Astrocyte of the spinal cord (primary cell): ENCODE measurements at regions not wholly inside any gene's neighbourhood (a gene's known extent, or its start where the extent isn't known, plus 50 kb on each side); places are given as distances from the start of the nearest gene placed in this dataset.

Experiments
- DNase-seq: peaks from one replicate; pipeline ENCODE4 v3.0.0; 2011; ENCODE audit warnings: low read depth, low spot score
- H3K4me3 ChIP-seq: 2 replicates; pipeline ENCODE4 v1.5.1; 2011; ENCODE audit warnings: low read depth, mild to moderate bottlenecking, low read length, moderate library complexity
- in situ Hi-C: cut with HindIII; loops from 2 replicates; pipeline ENCODE4 v1.10.0; 2017; ENCODE audit warnings: low sequenced_read_pairs
- TF ChIP-seq, protein P1 (sequence below): IDR thresholded peaks from 2 replicates; pipeline ENCODE4 v1.5.1; 2012; ENCODE audit warnings: low read depth, mild to moderate bottlenecking, low read length, inconsistent platforms

DNA sequence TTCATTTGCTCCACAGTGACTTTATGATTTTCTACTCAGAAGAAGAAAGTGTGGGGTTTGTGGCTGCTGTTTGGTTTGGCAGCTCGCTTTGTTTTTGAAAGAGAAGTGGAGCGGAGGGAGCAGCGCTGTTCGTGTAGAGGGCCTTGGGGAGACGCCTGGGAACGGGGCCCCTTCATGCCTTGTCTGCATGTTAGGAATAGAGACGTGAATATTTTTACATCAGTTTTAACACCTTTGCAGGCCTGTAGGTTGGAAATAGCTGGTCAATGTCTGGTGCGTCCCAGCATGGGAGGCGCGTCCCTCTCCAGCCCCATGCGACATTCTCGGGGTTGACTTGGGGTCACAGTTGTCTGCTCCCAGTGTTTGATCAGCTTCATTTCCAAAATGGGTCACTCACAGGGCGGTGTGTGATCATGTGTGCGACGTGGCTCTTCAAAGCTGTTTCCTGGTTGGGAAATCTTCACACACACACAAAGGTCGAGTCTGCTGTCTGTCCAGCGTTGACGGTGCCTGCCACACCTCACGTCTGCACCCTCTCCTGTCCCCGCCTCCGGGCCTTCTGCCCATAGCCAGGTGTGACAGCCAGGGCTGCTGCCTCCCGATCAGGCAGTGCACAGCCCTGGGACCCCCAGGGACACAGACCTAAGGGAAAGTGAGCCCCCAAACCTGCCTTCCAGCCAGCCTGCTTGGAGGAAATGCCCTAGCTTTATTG is 149.2 kb downstream of the PSMG1 start:
- in situ Hi-C loops, result no loop called here
- DNase-seq, result peak; percentile 36
- TF ChIP-seq, protein P1, sequence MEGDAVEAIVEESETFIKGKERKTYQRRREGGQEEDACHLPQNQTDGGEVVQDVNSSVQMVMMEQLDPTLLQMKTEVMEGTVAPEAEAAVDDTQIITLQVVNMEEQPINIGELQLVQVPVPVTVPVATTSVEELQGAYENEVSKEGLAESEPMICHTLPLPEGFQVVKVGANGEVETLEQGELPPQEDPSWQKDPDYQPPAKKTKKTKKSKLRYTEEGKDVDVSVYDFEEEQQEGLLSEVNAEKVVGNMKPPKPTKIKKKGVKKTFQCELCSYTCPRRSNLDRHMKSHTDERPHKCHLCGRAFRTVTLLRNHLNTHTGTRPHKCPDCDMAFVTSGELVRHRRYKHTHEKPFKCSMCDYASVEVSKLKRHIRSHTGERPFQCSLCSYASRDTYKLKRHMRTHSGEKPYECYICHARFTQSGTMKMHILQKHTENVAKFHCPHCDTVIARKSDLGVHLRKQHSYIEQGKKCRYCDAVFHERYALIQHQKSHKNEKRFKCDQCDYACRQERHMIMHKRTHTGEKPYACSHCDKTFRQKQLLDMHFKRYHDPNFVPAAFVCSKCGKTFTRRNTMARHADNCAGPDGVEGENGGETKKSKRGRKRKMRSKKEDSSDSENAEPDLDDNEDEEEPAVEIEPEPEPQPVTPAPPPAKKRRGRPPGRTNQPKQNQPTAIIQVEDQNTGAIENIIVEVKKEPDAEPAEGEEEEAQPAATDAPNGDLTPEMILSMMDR, result no peak
- H3K4me3 ChIP-seq, result no peak overlapping the region

DNA sequence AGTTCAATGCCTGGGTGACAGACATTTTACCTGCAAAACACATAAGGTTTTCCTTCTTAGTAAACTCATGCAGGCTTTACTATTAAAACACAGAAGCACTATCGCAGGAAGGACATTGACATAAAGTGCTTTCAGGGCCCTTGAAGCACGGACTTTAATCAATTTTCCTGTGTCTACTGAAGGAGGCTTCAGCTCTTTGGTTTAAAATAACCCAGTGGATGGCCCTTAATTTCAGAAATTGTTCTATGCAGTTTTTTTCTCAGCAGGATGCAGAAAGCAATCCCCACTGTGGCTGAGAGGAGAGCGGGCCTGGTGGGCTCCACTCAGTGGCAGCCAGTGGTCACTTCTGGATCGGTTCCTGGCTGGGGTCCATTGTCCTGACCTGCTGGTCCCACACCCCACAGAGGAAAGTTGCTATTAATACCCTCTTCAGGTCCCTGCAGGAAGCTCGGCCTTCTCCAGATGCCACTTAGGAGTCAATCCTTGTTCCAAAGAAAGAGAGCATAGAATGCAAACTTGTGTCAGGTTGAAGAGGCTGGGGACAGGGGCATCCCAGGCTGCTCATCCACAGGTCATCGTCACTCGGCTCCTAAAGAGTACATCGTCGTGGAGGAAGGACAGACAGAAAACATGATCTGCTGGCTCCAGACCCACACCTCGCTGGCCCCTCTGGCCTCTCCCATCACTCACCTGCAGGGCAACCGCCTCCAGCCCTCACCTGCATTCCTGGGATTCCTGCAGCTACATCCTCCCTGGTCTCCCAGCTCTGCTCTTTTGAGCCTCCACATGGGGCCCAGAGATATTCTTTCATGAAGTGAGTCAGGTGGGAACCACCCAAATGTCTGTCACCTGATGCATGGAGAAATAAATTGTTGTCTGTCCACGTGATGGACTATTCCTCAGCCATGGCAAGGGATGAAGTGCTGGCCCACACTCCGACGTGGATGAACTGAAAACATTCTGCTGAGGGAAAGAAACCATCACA is 153.1 kb downstream of the PSMG1 start:
- TF ChIP-seq, protein P1, result no peak
- no peak overlapping the region for H3K4me3 ChIP-seq
- no peak for DNase-seq
- in situ Hi-C loops, result no loop called here

DNA sequence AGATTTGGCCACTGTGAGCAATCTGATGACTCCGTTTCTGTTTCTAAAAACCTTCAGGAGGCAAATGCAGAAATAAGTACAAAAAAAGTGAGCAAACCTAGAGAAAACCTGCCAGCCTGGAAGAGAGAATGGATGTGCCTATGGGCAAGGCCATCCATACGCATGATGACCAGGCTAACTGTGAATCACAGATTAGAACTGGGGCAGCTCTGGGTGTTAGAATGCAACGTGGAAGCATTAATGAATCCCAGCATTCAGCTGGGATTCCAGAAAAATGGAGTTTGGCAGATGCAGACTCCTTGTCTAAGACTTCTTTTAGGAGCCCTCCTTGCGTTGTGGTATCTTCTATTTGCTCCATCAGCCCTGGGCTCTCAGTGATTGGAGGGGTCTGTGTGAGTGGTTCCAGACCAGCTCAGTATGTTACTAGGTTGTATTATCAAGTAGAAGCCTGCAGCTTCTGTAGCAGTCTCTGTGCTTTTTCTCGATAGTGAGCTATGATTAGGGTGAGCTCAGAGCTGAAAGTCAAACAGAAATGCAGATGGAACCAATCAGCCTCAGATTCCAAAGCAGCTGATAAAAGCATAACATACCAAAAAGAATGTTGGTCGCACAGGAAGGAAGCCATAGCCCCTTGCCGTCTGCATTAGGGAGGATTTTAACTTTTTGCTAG is 154.0 kb downstream of the PSMG1 start:
- H3K4me3 ChIP-seq, result no peak overlapping the region
- TF ChIP-seq, protein P1, result no peak
- in situ Hi-C loops, result no loop called here
- peak; percentile 25 for DNase-seq

DNA sequence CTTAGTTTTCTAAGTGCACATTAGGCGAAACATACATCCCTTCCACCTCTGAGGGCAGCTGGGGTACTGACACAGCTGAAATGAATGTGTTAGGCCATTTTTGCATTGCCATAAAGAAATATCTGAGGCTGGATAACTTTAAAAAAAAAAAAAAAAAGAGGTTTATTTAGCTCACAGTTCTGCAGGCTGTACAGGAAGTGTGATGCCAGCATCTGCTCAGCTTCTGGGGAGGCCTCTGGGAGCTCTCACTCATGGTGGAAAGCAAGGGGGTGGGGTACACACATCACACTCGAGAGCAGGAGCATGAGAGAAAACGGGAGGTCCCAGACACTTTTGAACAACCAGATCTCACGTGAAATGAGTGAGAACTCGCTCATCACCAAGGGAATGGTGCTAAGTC is 158.1 kb downstream of the PSMG1 start:
- in situ Hi-C loops, result no loop called here
- DNase-seq, result no peak
- TF ChIP-seq, protein P1, result no peak
- no peak overlapping the region for H3K4me3 ChIP-seq

DNA sequence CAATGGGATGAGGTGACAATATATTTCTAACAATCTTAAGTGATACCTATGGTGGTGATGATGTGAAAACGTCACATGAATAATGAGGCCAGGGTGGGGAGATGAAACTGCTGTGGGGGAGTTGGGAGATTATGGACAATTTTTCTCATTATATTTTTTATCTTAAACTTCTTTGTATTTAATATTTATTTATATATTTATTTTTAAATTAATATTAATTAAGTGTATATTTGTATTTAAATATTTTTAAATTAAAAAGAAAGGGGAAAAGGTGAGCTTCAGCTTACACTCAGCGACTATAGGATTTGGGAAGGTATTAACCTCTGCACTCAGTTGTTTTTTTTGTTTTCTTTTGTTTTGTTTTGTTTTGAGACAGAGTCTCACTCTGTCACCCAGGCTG is 158.7 kb downstream of the PSMG1 start:
- no peak for DNase-seq
- TF ChIP-seq, protein P1, result no peak
- in situ Hi-C loops, result no loop called here
- no peak overlapping the region for H3K4me3 ChIP-seq
